HG03060 (cell line): ENCODE measurements at regions not wholly inside any gene's neighbourhood (a gene's known extent, or its start where the extent isn't known, plus 50 kb on each side); places are given as distances from the start of the nearest gene placed in this dataset.

Experiments
- ATAC-seq: cut with Tn5 transposase; IDR thresholded peaks from one replicate; pipeline ENCODE4 v1.9.1; 2021; ENCODE audit warnings: low read depth, moderate number of reproducible peaks; ENCODE audit not compliant: unreplicated experiment

- ATAC-seq = no peak
These were observed 306.7 kb upstream of the ROBO2 start for GRCh38 chr3:76733073-76733759.

GRCh38 chr3:76735152-76735551 lies 304.7 kb upstream of the ROBO2 start:
- ATAC-seq = no peak

- ATAC-seq = no peak
These were observed 286.3 kb upstream of the ROBO2 start for GRCh38 chr3:76753599-76753998.

- ATAC-seq = no peak
These were observed 285.7 kb upstream of the ROBO2 start for GRCh38 chr3:76754247-76754646.

GRCh38 chr3:76756577-76756976 lies 283.3 kb upstream of the ROBO2 start:
- no peak for ATAC-seq

GRCh38 chr3:76760336-76760735 lies 279.6 kb upstream of the ROBO2 start:
- no peak for ATAC-seq

GRCh38 chr3:76765511-76765910 lies 274.4 kb upstream of the ROBO2 start:
- no peak for ATAC-seq

- no peak for ATAC-seq
These were observed 271.0 kb upstream of the ROBO2 start for GRCh38 chr3:76768912-76769311.

- no peak for ATAC-seq
These were observed 263.0 kb upstream of the ROBO2 start for GRCh38 chr3:76776927-76777326.

- ATAC-seq = no peak
These were observed 251.7 kb upstream of the ROBO2 start for GRCh38 chr3:76788206-76788605.

- no peak for ATAC-seq
These were observed 250.7 kb upstream of the ROBO2 start for GRCh38 chr3:76789237-76789636.

- ATAC-seq = no peak
These were observed 228.5 kb upstream of the ROBO2 start for GRCh38 chr3:76811418-76811817.

GRCh38 chr3:76812649-76813242 lies 227.2 kb upstream of the ROBO2 start:
- no peak for ATAC-seq

- ATAC-seq = no peak
These were observed 224.3 kb upstream of the ROBO2 start for GRCh38 chr3:76815561-76815960.

GRCh38 chr3:76820481-76820880 lies 219.4 kb upstream of the ROBO2 start:
- no peak for ATAC-seq

GRCh38 chr3:76824658-76825240 lies 215.2 kb upstream of the ROBO2 start:
- no peak for ATAC-seq

GRCh38 chr3:76826861-76827260 lies 213.0 kb upstream of the ROBO2 start:
- ATAC-seq = no peak

GRCh38 chr3:76827701-76828226 lies 212.1 kb upstream of the ROBO2 start:
- ATAC-seq = no peak

- ATAC-seq = no peak
These were observed 205.2 kb upstream of the ROBO2 start for GRCh38 chr3:76834657-76835056.

GRCh38 chr3:76841747-76842146 lies 198.2 kb upstream of the ROBO2 start:
- ATAC-seq = no peak

- no peak for ATAC-seq
These were observed 197.7 kb upstream of the ROBO2 start for GRCh38 chr3:76842216-76842615.

- ATAC-seq = no peak
These were observed 184.4 kb upstream of the ROBO2 start for GRCh38 chr3:76855451-76855850.
